Loucy (cell line): ENCODE measurements at regions not wholly inside any gene's neighbourhood (a gene's known extent, or its start where the extent isn't known, plus 50 kb on each side); places are given as distances from the start of the nearest gene placed in this dataset.
"Not testable (repeated sequence)": the region's sequence is repeated elsewhere in the genome, so short reads cannot be mapped to it uniquely, and the experiment has no call there.

ENCODE experiments used
- H2AFZ ChIP-seq: fragments of 200-600 bp; sonication (generic); 2 replicates; pipeline ENCODE4 v1.6.0; 2016; ENCODE audit warnings: antibody characterized with exemption, mild to moderate bottlenecking, low read length, moderate library complexity
- H3F3A ChIP-seq: fragments of 200-600 bp; 2 replicates; pipeline ENCODE4 v1.6.0; 2016; ENCODE audit warnings: antibody characterized with exemption, low read depth, mild to moderate bottlenecking
- H3K27me3 ChIP-seq: fragments of 200-600 bp; sonication (generic); 2 replicates; pipeline ENCODE4 v1.6.1; 2014; ENCODE audit warnings: low read length, mild to moderate bottlenecking; ENCODE audit not compliant: insufficient read depth, poor library complexity, severe bottlenecking
- H3K36me3 ChIP-seq: fragments of 200-600 bp; sonication (generic); 2 replicates; pipeline ENCODE4 v1.6.1; 2016; ENCODE audit warnings: low read length; ENCODE audit not compliant: insufficient read depth
- H3K4me1 ChIP-seq: fragments of 200-600 bp; sonication (generic); 2 replicates; pipeline ENCODE4 v1.5.1; 2014; ENCODE audit warnings: low read length, mild to moderate bottlenecking; ENCODE audit not compliant: insufficient read depth, poor library complexity, severe bottlenecking
- H3K4me2 ChIP-seq: fragments of 200-600 bp; sonication (generic); 2 replicates; pipeline ENCODE4 v1.6.0; 2014; ENCODE audit warnings: antibody characterized with exemption, low read length, low read depth, mild to moderate bottlenecking; ENCODE audit not compliant: poor library complexity, severe bottlenecking
- H3K4me3 ChIP-seq: fragments of 200-600 bp; sonication (generic); 2 replicates; pipeline ENCODE4 v1.5.1; 2014; ENCODE audit warnings: low read length, mild to moderate bottlenecking, mixed read lengths; ENCODE audit not compliant: poor library complexity, severe bottlenecking
- H3K79me2 ChIP-seq: fragments of 200-600 bp; sonication (generic); 2 replicates; pipeline ENCODE4 v1.6.1; 2014; ENCODE audit warnings: low read length; ENCODE audit not compliant: insufficient read depth
- H3K9ac ChIP-seq: fragments of 200-600 bp; sonication (generic); 2 replicates; pipeline ENCODE4 v1.6.0; 2014; ENCODE audit warnings: mild to moderate bottlenecking, low read depth, low read length, moderate library complexity; ENCODE audit not compliant: poor library complexity, severe bottlenecking
- H3K9me2 ChIP-seq: fragments of 200-600 bp; sonication (generic); replicated peaks from 2 replicates; pipeline ENCODE4 v1.6.1; 2016; ENCODE audit warnings: low read depth, low read length, mixed read lengths
- H3K9me3 ChIP-seq: fragments of 200-600 bp; sonication (generic); 2 replicates; pipeline ENCODE4 v1.6.1; 2014; ENCODE audit warnings: mild to moderate bottlenecking, antibody characterized with exemption, low read length, low read depth; ENCODE audit not compliant: insufficient read depth
- H4K20me1 ChIP-seq: fragments of 200-600 bp; sonication (generic); 2 replicates; pipeline ENCODE4 v1.6.0; 2014; ENCODE audit warnings: antibody characterized with exemption, low read length, mild to moderate bottlenecking; ENCODE audit not compliant: insufficient read depth, poor library complexity, severe bottlenecking
- EZH2phosphoT487 ChIP-seq: fragments of 200-600 bp; IDR thresholded peaks from 2 replicates; pipeline ENCODE4 v1.6.1; 2018; ENCODE audit warnings: antibody characterized with exemption, mild to moderate bottlenecking, moderate library complexity, borderline replicate concordance
- TF ChIP-seq, protein P1 (sequence below): fragments of 200-600 bp; sonication (generic); conservative IDR thresholded peaks from 2 replicates; pipeline ENCODE4 v1.5.1; 2014; ENCODE audit warnings: mild to moderate bottlenecking, antibody characterized with exemption, low read length

DNA sequence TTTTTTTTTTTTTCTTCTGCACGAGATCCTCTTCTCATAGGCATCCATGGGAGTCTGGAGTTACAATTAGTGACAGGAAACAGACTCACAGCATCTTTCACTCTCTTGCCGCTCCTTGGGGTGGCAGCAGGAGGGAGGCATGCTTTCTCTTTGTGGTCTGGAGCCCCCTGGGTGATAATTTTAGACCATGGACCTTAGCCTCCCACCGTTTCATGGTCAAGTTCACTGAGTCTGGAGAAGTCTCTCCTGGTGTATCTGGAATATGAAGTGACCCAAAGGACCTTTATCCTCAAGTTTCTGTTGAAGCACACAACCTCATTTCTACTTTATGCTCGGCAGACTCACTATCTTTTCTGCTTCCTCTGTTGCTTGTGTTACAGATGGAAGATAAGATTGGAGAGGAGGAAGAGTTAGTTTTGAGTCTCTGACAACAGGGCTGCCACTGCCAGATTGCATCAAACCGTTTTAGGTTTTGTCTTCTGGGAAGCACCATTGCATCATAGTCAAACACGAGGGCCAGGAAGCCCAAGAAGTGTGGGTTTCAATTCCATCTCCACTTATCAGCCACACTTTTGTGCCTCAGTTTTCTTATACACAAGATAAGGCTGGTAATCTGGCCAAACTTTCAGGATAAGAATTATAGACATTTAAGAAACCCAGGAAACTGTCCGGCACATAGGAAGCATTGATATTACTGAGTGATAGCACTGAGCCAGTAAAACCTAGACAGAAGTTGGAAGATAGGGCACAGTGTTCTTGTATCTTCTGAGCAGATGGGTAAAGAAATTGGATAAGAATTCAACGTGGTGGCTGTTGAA lies 62.3 kb downstream of the ADCYAP1 start:
- Histone ChIP-seq H3K9me3 (no peaks in the 10 kb centered on the region), H3K27me3 (no peaks in the 10 kb centered on the region), H3K4me1 (peaks cover 5% of the 10 kb centered on the region), H3K4me3 (peak overlapping the region; percentile 23), H3K36me3 (no peaks in the 10 kb centered on the region), H3K9me2 (no peaks in the 10 kb centered on the region), H3F3A (no peaks in the 10 kb centered on the region), H3K4me2 (peak overlapping the region; percentile 51), H3K79me2 (no peaks in the 10 kb centered on the region), H3K9ac (no peak overlapping the region), H4K20me1 (no peaks in the 10 kb centered on the region), H2AFZ (peak overlapping the region; percentile 40; the same call in 1 of the 2 replicates)
- TF ChIP-seq, protein P1, sequence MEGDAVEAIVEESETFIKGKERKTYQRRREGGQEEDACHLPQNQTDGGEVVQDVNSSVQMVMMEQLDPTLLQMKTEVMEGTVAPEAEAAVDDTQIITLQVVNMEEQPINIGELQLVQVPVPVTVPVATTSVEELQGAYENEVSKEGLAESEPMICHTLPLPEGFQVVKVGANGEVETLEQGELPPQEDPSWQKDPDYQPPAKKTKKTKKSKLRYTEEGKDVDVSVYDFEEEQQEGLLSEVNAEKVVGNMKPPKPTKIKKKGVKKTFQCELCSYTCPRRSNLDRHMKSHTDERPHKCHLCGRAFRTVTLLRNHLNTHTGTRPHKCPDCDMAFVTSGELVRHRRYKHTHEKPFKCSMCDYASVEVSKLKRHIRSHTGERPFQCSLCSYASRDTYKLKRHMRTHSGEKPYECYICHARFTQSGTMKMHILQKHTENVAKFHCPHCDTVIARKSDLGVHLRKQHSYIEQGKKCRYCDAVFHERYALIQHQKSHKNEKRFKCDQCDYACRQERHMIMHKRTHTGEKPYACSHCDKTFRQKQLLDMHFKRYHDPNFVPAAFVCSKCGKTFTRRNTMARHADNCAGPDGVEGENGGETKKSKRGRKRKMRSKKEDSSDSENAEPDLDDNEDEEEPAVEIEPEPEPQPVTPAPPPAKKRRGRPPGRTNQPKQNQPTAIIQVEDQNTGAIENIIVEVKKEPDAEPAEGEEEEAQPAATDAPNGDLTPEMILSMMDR: no peak
- TF ChIP-seq EZH2phosphoT487: no peak

DNA sequence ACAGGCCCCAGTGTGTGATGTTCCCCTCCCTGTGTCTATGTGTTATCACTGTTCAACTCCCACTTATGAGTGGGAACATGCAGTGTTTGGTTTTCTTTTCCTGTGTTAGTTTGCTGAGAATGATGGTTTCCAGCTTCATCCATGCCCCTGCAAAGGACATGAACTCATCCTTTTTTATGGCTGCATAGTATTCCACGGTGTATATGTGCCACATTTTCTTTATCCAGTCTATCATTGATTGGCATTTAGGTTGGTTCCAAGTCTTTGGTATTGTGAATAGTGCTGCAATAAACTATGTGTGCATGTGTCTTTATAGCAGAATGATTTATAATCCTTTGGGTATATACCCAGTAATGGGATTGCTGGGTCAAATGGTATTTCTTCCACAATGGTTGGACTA lies 64.2 kb downstream of the ADCYAP1 start:
- not testable (repeated sequence) for H3F3A ChIP-seq, H3K36me3 ChIP-seq, H3K4me2 ChIP-seq, H3K79me2 ChIP-seq, H4K20me1 ChIP-seq, H3K9ac ChIP-seq, H3K9me2 ChIP-seq, H3K9me3 ChIP-seq, H3K4me1 ChIP-seq, H3K4me3 ChIP-seq, H2AFZ ChIP-seq, H3K27me3 ChIP-seq

DNA sequence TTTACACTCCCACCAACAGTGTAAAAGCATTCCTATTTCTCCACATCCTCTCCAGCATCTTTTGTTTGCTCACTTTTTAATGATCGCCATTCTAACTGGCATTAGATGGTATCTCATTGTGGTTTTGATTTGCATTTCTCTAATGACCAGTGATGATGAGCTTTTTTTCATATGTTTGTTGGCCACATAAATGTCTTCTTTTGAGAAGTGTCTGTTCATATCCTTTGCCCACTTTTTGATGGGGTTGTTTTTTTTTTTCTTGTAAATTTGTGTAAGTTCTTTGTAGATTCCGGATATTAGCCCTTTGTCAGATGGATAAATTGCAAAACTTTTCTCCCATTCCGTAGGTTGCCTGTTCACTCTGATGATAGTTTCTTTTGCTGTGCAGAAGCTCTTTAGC lies 64.6 kb downstream of the ADCYAP1 start:
- H3K79me2 ChIP-seq, H3K4me1 ChIP-seq, H2AFZ ChIP-seq, H4K20me1 ChIP-seq, H3K4me2 ChIP-seq, H3K9me2 ChIP-seq, H3F3A ChIP-seq, H3K9me3 ChIP-seq, H3K27me3 ChIP-seq, H3K9ac ChIP-seq, H3K36me3 ChIP-seq, H3K4me3 ChIP-seq: not testable (repeated sequence)

DNA sequence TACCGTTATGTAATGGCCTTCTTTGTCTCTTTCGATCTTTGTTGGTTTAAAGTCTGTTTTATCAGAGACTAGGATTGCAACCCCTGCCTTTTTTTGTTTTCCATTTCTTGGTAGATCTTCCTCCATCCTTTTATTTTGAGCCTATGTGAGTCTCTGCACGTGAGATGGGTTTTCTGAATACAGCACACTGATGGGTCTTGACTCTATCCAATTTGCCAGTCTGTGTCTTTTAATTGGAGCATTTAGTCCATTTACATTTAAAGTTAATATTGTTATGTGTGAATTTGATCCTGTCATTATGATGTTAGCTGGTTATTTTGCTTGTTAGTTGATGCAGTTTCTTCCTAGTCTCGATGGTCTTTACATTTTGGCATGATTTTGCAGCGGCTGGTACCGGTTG lies 69.9 kb downstream of the ADCYAP1 start:
- not testable (repeated sequence) for H3K4me1 ChIP-seq, H2AFZ ChIP-seq, H3K4me2 ChIP-seq, H3K4me3 ChIP-seq, H4K20me1 ChIP-seq, H3K9ac ChIP-seq, H3F3A ChIP-seq, H3K27me3 ChIP-seq, H3K36me3 ChIP-seq, H3K9me3 ChIP-seq, H3K9me2 ChIP-seq, H3K79me2 ChIP-seq

DNA sequence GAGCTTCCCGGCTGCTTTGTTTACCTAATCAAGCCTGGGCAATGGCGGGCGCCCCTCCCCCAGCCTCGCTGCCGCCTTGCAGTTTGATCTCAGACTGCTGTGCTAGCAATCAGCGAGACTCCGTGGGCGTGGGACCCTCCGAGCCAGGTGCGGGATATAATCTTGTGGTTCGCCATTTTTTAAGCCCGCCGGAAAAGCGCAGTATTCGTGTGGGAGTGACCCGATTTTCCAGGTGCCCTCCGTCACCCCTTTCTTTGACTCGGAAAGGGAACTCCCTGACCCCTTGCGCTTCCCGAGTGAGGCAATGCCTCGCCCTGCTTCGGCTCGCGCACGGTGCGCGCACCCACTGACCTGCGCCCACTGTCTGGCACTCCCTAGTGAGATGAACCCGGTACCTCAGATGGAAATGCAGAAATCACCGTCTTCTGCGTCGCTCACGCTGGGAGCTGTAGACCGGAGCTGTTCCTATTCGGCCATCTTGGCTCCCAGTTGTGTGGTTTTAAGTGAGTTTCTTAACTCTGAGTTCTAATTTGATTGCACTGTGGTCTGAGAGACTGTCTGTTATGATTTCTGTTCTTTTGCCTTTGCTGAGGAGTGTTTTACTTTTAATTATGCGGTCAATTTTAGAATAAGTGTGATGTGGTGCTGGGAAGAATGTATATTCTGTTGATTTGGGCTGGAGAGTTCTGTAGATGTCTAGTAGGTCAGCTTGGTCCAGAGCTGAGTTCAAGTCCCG lies 71.9 kb downstream of the ADCYAP1 start:
- H3K27me3 ChIP-seq, H3K9me3 ChIP-seq, H4K20me1 ChIP-seq, H3K9ac ChIP-seq, H3K4me3 ChIP-seq, H3K4me2 ChIP-seq, H3K36me3 ChIP-seq, H3K9me2 ChIP-seq, H3F3A ChIP-seq, H2AFZ ChIP-seq, H3K4me1 ChIP-seq, H3K79me2 ChIP-seq: not testable (repeated sequence)

DNA sequence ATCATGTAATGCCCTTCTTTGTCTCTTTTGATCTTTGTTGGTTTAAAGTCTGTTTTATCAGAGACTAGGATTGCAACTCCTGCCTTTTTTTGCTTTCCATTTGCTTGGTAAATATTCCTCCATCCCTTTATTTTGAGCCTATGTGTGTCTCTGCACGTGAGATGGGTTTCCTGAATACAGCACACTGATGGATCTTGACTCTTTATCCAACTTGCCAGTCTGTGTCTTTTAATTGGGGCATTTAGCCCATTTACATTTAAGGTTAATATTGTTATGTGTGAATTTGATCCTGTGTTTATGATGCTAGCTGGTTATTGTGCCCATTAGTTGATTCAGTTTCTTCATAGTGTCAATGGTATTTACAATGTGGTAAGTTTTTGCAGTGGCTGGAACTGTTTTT lies 72.7 kb downstream of the ADCYAP1 start:
- not testable (repeated sequence) for H3K36me3 ChIP-seq, H2AFZ ChIP-seq, H3K79me2 ChIP-seq, H3K4me1 ChIP-seq, H3K4me3 ChIP-seq, H3F3A ChIP-seq, H3K9me2 ChIP-seq, H3K4me2 ChIP-seq, H3K9me3 ChIP-seq, H3K27me3 ChIP-seq, H4K20me1 ChIP-seq, H3K9ac ChIP-seq
